ENCODE measurements at regions not wholly inside any gene's neighbourhood (a gene's known extent, or its start where the extent isn't known, plus 50 kb on each side); places are given as distances from the start of the nearest gene placed in this dataset.

- no peak for DNase-seq
These were observed 92.3 kb upstream of the LRIG1 start for GRCh38 chr3:66592927-66593625.

- no peak for DNase-seq
These were observed 93.2 kb upstream of the LRIG1 start for GRCh38 chr3:66593978-66594377.

GRCh38 chr3:66597308-66597863 is 96.6 kb upstream of the LRIG1 start:
- DNase-seq: no peak

- no peak for DNase-seq
These were observed 97.3 kb upstream of the LRIG1 start for GRCh38 chr3:66598168-66598567.

- no peak for DNase-seq
These were observed 101.4 kb upstream of the LRIG1 start for GRCh38 chr3:66602237-66602636.

GRCh38 chr3:66602691-66603090 is 101.9 kb upstream of the LRIG1 start:
- no peak for DNase-seq

GRCh38 chr3:66603151-66603611 is 102.4 kb upstream of the LRIG1 start:
- DNase-seq: no peak

- no peak for DNase-seq
These were observed 103.7 kb upstream of the LRIG1 start for GRCh38 chr3:66604481-66604880.

GRCh38 chr3:66606126-66606525 is 105.3 kb upstream of the LRIG1 start:
- DNase-seq: no peak

GRCh38 chr3:66606868-66607267 is 106.0 kb upstream of the LRIG1 start:
- peak; percentile 75 to 84 for DNase-seq

- DNase-seq: peak; percentile 97 to 98
These were observed 109.1 kb upstream of the LRIG1 start for GRCh38 chr3:66609660-66610561.

- no peak for DNase-seq
These were observed 109.7 kb upstream of the LRIG1 start for GRCh38 chr3:66610562-66610909.

GRCh38 chr3:66615643-66616301 is 115.0 kb upstream of the LRIG1 start:
- DNase-seq: peak in 1 of 2 experiments; percentile 31

GRCh38 chr3:66617351-66617750 is 116.5 kb upstream of the LRIG1 start:
- DNase-seq: no peak

- no peak for DNase-seq
These were observed 117.2 kb upstream of the LRIG1 start for GRCh38 chr3:66618066-66618465.

GRCh38 chr3:66620296-66620695 is 119.5 kb upstream of the LRIG1 start:
- no peak for DNase-seq

- DNase-seq: no peak
These were observed 122.1 kb upstream of the LRIG1 start for GRCh38 chr3:66622756-66623457.

- DNase-seq: no peak
These were observed 124.8 kb upstream of the LRIG1 start for GRCh38 chr3:66625505-66626216.

GRCh38 chr3:66629150-66629981 is 128.5 kb upstream of the LRIG1 start:
- no peak for DNase-seq

- no peak for DNase-seq
These were observed 129.2 kb upstream of the LRIG1 start for GRCh38 chr3:66629982-66630368.
